ENCODE measurements at regions not wholly inside any gene's neighbourhood (a gene's known extent, or its start where the extent isn't known, plus 50 kb on each side); places are given as distances from the start of the nearest gene placed in this dataset.

GRCh38 chr4:125956276-125956675, 641.5 kb downstream of the FAT4 start:
- H3K27ac ChIP-seq (ENCODE audit: low read length): no peak overlapping the region
- no peak overlapping the region for H3K4me3 ChIP-seq (ENCODE audit: low read length)
- no peak overlapping the region for H3K4me2 ChIP-seq (ENCODE audit: low read length)
- H3K9me3 ChIP-seq (ENCODE audit: insufficient read depth, low read length): no peaks in the 10 kb centered on the region
- no peak overlapping the region for H2AFZ ChIP-seq (ENCODE audit: low read depth, low read length)
- no peaks in the 10 kb centered on the region for H3K4me1 ChIP-seq (ENCODE audit: low read length)
- TF ChIP-seq EZH2phosphoT487 (IDR thresholded peaks at IDR 0.05; ENCODE audit: low read depth) (no peak), CTCF (IDR thresholded peaks at IDR 0.05; ENCODE audit: low read depth, low read length) (no peak)
- H3K36me3 ChIP-seq (replicated peaks; ENCODE audit: low read depth, low read length): no peaks in the 10 kb centered on the region
- no peaks in the 10 kb centered on the region for H4K20me1 ChIP-seq (ENCODE audit: insufficient read depth, low read length)
- no peaks in the 10 kb centered on the region for H3K79me2 ChIP-seq (ENCODE audit: low read length)
- no peak overlapping the region for H3K9ac ChIP-seq (ENCODE audit: low read length)
- H3K27me3 ChIP-seq (ENCODE audit: low read depth, low read length): no peaks in the 10 kb centered on the region

GRCh38 chr4:125958519-125958918, 643.8 kb downstream of the FAT4 start:
- H3K9ac ChIP-seq (ENCODE audit: low read length): no peak overlapping the region
- no peaks in the 10 kb centered on the region for H3K27me3 ChIP-seq (ENCODE audit: low read depth, low read length)
- H3K4me3 ChIP-seq (ENCODE audit: low read length): no peak overlapping the region
- H3K36me3 ChIP-seq (replicated peaks; ENCODE audit: low read depth, low read length): no peaks in the 10 kb centered on the region
- no peak overlapping the region for H3K27ac ChIP-seq (ENCODE audit: low read length)
- H3K4me1 ChIP-seq (ENCODE audit: low read length): no peaks in the 10 kb centered on the region
- no peak for TF ChIP-seq CTCF (IDR thresholded peaks at IDR 0.05; ENCODE audit: low read depth, low read length)
- no peak for TF ChIP-seq EZH2phosphoT487 (IDR thresholded peaks at IDR 0.05; ENCODE audit: low read depth)
- no peaks in the 10 kb centered on the region for H4K20me1 ChIP-seq (ENCODE audit: insufficient read depth, low read length)
- no peak overlapping the region for H3K4me2 ChIP-seq (ENCODE audit: low read length)
- no peaks in the 10 kb centered on the region for H3K79me2 ChIP-seq (ENCODE audit: low read length)
- no peaks in the 10 kb centered on the region for H3K9me3 ChIP-seq (ENCODE audit: insufficient read depth, low read length)
- H2AFZ ChIP-seq (ENCODE audit: low read depth, low read length): no peak overlapping the region

DNA sequence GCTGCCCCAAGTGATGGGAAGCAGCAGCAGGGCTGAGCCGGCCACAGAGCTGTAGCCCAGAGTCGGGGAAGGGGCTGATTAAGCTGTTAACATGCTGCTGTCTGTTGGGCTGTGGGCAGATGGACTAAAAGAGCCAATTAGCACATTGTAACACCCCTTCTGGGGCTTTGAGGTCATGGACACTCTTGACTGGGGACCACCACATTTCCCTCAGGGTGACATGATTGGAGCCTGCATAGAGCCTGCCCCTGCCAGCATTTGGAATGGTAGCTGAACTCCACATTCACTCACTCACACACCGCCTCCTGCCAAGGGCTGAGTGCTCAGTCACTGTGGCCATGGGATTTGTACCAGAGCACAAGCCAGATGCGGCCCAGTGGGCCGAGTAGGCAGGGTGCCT, 646.9 kb downstream of the FAT4 start:
- TF ChIP-seq EZH2phosphoT487 (IDR thresholded peaks at IDR 0.05; ENCODE audit: low read depth) (no peak), CTCF (IDR thresholded peaks at IDR 0.05; ENCODE audit: low read depth, low read length) (no peak)
- H3K4me3 ChIP-seq (ENCODE audit: low read length): no peak overlapping the region
- no peak overlapping the region for H3K9ac ChIP-seq (ENCODE audit: low read length)
- no peak overlapping the region for H3K4me2 ChIP-seq (ENCODE audit: low read length)
- H3K4me1 ChIP-seq (ENCODE audit: low read length): no peaks in the 10 kb centered on the region
- H3K27ac ChIP-seq (ENCODE audit: low read length): no peak overlapping the region
- no peaks in the 10 kb centered on the region for H3K36me3 ChIP-seq (replicated peaks; ENCODE audit: low read depth, low read length)
- no peak overlapping the region for H2AFZ ChIP-seq (ENCODE audit: low read depth, low read length)
- H3K27me3 ChIP-seq (ENCODE audit: low read depth, low read length): no peaks in the 10 kb centered on the region
- H3K79me2 ChIP-seq (ENCODE audit: low read length): no peaks in the 10 kb centered on the region
- H4K20me1 ChIP-seq (ENCODE audit: insufficient read depth, low read length): no peaks in the 10 kb centered on the region
- no peaks in the 10 kb centered on the region for H3K9me3 ChIP-seq (ENCODE audit: insufficient read depth, low read length)

DNA sequence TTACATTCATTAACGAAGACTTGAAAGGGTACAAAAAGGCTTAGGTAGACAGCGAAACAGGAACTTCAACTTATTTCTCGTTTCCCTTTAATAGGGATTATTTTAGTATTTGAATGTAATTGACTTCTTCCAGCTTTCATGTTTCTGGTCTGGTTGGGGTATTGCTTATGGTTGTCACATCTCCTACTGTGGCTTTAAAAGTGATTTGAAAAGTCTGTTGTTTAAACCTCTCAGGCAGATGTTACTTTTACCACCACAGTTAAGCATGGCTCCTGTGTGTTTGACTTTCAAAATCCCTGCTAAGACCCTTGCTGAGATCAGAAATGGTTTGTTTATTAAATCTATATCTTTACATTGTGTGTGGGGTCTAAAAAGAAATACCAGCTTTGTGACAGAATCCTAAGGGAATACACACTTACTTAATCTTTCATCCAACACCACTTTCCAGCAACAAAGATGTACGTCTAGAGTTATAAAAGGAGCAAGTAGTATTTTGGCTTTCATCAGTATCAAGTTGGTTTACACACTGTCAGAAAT, 661.2 kb downstream of the FAT4 start:
- Histone ChIP-seq H3K27me3 (ENCODE audit: low read depth, low read length) (no peaks in the 10 kb centered on the region), H3K4me2 (ENCODE audit: low read length) (no peak overlapping the region)
- TF ChIP-seq EZH2phosphoT487 (IDR thresholded peaks at IDR 0.05; ENCODE audit: low read depth) (no peak), CTCF (IDR thresholded peaks at IDR 0.05; ENCODE audit: low read depth, low read length) (no peak)

More for the DNA sequence above, 661.2 kb downstream of the FAT4 start:
- H3K4me3 ChIP-seq (ENCODE audit: low read length): no peak overlapping the region
- no peaks in the 10 kb centered on the region for H3K36me3 ChIP-seq (replicated peaks; ENCODE audit: low read depth, low read length)
- H3K9ac ChIP-seq (ENCODE audit: low read length): no peak overlapping the region
- H3K79me2 ChIP-seq (ENCODE audit: low read length): no peaks in the 10 kb centered on the region
- H3K9me3 ChIP-seq (ENCODE audit: insufficient read depth, low read length): no peaks in the 10 kb centered on the region
- no peak overlapping the region for H3K27ac ChIP-seq (ENCODE audit: low read length)
- H4K20me1 ChIP-seq (ENCODE audit: insufficient read depth, low read length): no peaks in the 10 kb centered on the region
- H2AFZ ChIP-seq (ENCODE audit: low read depth, low read length): no peak overlapping the region
- H3K4me1 ChIP-seq (ENCODE audit: low read length): peaks cover 3% of the 10 kb centered on the region; the same call in 1 of the 2 replicates
